ENCODE measurements at regions not wholly inside any gene's neighbourhood (a gene's known extent, or its start where the extent isn't known, plus 50 kb on each side); places are given as distances from the start of the nearest gene placed in this dataset.

GRCh38 chr5:14056039-14056438, 87.1 kb upstream of the TRIO start:
- TF ChIP-seq CTCF (IDR thresholded peaks at IDR 0.05; ENCODE audit: low read depth, low read length, missing input control) = no peak
- no peak for TF ChIP-seq HNF4G (IDR thresholded peaks at IDR 0.05)
- no peak for TF ChIP-seq YY1 (IDR thresholded peaks at IDR 0.05)
- no peak for TF ChIP-seq REST (IDR thresholded peaks at IDR 0.05)
- TF ChIP-seq RAD21 (IDR thresholded peaks at IDR 0.05) = no peak
- TF ChIP-seq GABPA (IDR thresholded peaks at IDR 0.05 in 1 of 2, conservative IDR thresholded peaks at IDR 0.05 in 1 of 2) = no peak
- no peak for TF ChIP-seq MAX (IDR thresholded peaks at IDR 0.05)
- no peak for TF ChIP-seq JUND (IDR thresholded peaks at IDR 0.05)
- TF ChIP-seq FOXA1 (IDR thresholded peaks at IDR 0.05) = no peak
- no peak for TF ChIP-seq ZBTB33 (IDR thresholded peaks at IDR 0.05)
- TF ChIP-seq TAF1 (conservative IDR thresholded peaks at IDR 0.05) = no peak
- no peak for TF ChIP-seq FOXA2 (IDR thresholded peaks at IDR 0.05)
